ENCODE measurements at regions not wholly inside any gene's neighbourhood (a gene's known extent, or its start where the extent isn't known, plus 50 kb on each side); places are given as distances from the start of the nearest gene placed in this dataset.

- Mint-ChIP-seq H3K27me3 (ENCODE audit: unreplicated experiment) (peaks cover 9% of the 10 kb centered on the region), H3K27ac (ENCODE audit: unreplicated experiment) (no peak overlapping the region), H3K4me3 (ENCODE audit: unreplicated experiment) (no peak overlapping the region), H3K36me3 (ENCODE audit: low read depth, unreplicated experiment) (no peaks in the 10 kb centered on the region), H3K9me3 (ENCODE audit: unreplicated experiment) (no peaks in the 10 kb centered on the region), H3K4me1 (ENCODE audit: unreplicated experiment) (no peaks in the 10 kb centered on the region)
- DNase-seq (ENCODE audit: low spot score): no peak
- TF ChIP-seq, protein P1, sequence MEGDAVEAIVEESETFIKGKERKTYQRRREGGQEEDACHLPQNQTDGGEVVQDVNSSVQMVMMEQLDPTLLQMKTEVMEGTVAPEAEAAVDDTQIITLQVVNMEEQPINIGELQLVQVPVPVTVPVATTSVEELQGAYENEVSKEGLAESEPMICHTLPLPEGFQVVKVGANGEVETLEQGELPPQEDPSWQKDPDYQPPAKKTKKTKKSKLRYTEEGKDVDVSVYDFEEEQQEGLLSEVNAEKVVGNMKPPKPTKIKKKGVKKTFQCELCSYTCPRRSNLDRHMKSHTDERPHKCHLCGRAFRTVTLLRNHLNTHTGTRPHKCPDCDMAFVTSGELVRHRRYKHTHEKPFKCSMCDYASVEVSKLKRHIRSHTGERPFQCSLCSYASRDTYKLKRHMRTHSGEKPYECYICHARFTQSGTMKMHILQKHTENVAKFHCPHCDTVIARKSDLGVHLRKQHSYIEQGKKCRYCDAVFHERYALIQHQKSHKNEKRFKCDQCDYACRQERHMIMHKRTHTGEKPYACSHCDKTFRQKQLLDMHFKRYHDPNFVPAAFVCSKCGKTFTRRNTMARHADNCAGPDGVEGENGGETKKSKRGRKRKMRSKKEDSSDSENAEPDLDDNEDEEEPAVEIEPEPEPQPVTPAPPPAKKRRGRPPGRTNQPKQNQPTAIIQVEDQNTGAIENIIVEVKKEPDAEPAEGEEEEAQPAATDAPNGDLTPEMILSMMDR (IDR thresholded peaks at IDR 0.05; ENCODE audit: unreplicated experiment): no peak
These were observed 237.8 kb downstream of the OPA1 start for GRCh38 chr3:193830791-193831191.

- DNase-seq (ENCODE audit: low spot score): no peak
- no peaks in the 10 kb centered on the region for H3K9me3 Mint-ChIP-seq (ENCODE audit: unreplicated experiment)
- no peak overlapping the region for H3K4me3 Mint-ChIP-seq (ENCODE audit: unreplicated experiment)
- no peak overlapping the region for H3K27ac Mint-ChIP-seq (ENCODE audit: unreplicated experiment)
- TF ChIP-seq, protein P1 (IDR thresholded peaks at IDR 0.05; ENCODE audit: unreplicated experiment): no peak
- H3K36me3 Mint-ChIP-seq (ENCODE audit: low read depth, unreplicated experiment): no peaks in the 10 kb centered on the region
- peaks cover 9% of the 10 kb centered on the region for H3K27me3 Mint-ChIP-seq (ENCODE audit: unreplicated experiment)
- no peaks in the 10 kb centered on the region for H3K4me1 Mint-ChIP-seq (ENCODE audit: unreplicated experiment)
These were observed 238.8 kb downstream of the OPA1 start for GRCh38 chr3:193831495-193832455.

DNA sequence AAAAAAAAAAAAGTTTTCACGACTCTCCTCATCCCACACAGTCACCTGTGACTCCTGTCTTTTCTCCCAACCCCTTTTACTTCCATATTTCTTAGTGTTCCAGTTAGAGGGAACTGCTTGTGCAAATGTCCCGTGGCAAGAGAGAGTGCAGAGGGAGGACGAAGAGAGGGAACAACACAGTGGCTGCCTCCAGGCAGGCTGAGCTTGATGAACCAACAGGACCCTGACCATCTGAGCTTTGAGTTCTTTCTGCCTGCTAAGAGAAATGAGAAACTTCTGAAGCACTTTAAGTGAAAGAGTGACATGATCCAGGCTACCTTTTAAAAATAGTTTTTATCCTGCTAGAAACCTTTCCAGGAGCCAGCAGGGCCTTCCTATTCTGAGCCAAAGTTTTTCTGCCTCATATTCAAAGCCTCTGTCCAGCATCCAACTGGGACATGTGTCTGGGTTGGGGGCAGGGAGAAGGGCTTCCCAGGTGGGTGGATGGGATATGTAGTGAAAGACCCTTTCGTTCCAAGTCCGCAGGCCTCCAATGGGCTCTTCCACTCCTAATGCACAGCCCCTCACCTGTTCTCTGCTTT is 239.9 kb downstream of the OPA1 start:
- Mint-ChIP-seq H3K9me3 (ENCODE audit: unreplicated experiment) (no peaks in the 10 kb centered on the region), H3K27ac (ENCODE audit: unreplicated experiment) (no peak overlapping the region), H3K36me3 (ENCODE audit: low read depth, unreplicated experiment) (no peaks in the 10 kb centered on the region), H3K27me3 (ENCODE audit: unreplicated experiment) (peaks cover 9% of the 10 kb centered on the region), H3K4me3 (ENCODE audit: unreplicated experiment) (no peak overlapping the region), H3K4me1 (ENCODE audit: unreplicated experiment) (peaks cover 9% of the 10 kb centered on the region)
- DNase-seq (ENCODE audit: low spot score): no peak
- TF ChIP-seq, protein P1 (IDR thresholded peaks at IDR 0.05; ENCODE audit: unreplicated experiment): no peak

GRCh38 chr3:193833592-193833991 is 240.6 kb downstream of the OPA1 start:
- H3K27me3 Mint-ChIP-seq (ENCODE audit: unreplicated experiment): peaks cover 9% of the 10 kb centered on the region
- no peak for DNase-seq (ENCODE audit: low spot score)
- H3K27ac Mint-ChIP-seq (ENCODE audit: unreplicated experiment): no peak overlapping the region
- H3K9me3 Mint-ChIP-seq (ENCODE audit: unreplicated experiment): no peaks in the 10 kb centered on the region
- no peaks in the 10 kb centered on the region for H3K36me3 Mint-ChIP-seq (ENCODE audit: low read depth, unreplicated experiment)
- H3K4me3 Mint-ChIP-seq (ENCODE audit: unreplicated experiment): no peak overlapping the region
- TF ChIP-seq, protein P1 (IDR thresholded peaks at IDR 0.05; ENCODE audit: unreplicated experiment): no peak
- H3K4me1 Mint-ChIP-seq (ENCODE audit: unreplicated experiment): peaks cover 9% of the 10 kb centered on the region

DNA sequence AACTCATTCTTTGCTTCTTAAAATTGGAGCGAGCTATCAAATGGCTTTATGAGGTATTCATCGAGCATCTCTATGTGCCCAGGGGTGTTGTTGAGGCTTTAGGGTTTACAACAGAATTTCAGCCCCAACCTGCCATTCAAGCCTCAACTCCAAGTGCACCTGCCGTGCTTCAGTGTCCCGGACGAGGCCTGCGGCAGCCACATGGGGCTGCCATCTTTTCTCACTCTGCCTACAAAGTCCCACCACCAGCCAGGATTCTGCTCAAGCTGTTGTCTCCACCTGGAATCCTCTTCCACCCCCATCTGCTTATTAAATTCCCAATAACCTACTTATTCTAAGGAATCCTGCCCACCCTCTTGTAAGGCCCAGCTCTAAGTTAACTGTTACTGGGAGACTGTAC is 242.4 kb downstream of the OPA1 start:
- DNase-seq (ENCODE audit: low spot score): no peak
- H3K9me3 Mint-ChIP-seq (ENCODE audit: unreplicated experiment): no peaks in the 10 kb centered on the region
- TF ChIP-seq, protein P1 (IDR thresholded peaks at IDR 0.05; ENCODE audit: unreplicated experiment): no peak
- peaks cover 9% of the 10 kb centered on the region for H3K4me1 Mint-ChIP-seq (ENCODE audit: unreplicated experiment)
- H3K27me3 Mint-ChIP-seq (ENCODE audit: unreplicated experiment): peaks cover 9% of the 10 kb centered on the region
- no peaks in the 10 kb centered on the region for H3K36me3 Mint-ChIP-seq (ENCODE audit: low read depth, unreplicated experiment)
- no peak overlapping the region for H3K27ac Mint-ChIP-seq (ENCODE audit: unreplicated experiment)
- H3K4me3 Mint-ChIP-seq (ENCODE audit: unreplicated experiment): no peak overlapping the region

Measured in endothelial cell (in vitro differentiated cells).